ENCODE measurements at regions not wholly inside any gene's neighbourhood (a gene's known extent, or its start where the extent isn't known, plus 50 kb on each side); places are given as distances from the start of the nearest gene placed in this dataset.

GRCh38 chr7:65295409-65295808, 78.2 kb upstream of the ZNF92 start:
- TF ChIP-seq CTCF (IDR thresholded peaks at IDR 0.05) (no peak), POLR2A (IDR thresholded peaks at IDR 0.05) (no peak)

All from Peyer's patch (tissue), 4 donors.